ENCODE measurements at regions not wholly inside any gene's neighbourhood (a gene's known extent, or its start where the extent isn't known, plus 50 kb on each side); places are given as distances from the start of the nearest gene placed in this dataset.

GRCh38 chr7:50164559-50165170 lies 71.6 kb upstream of the ZPBP start:
- no peak for DNase-seq

GRCh38 chr7:50160206-50160605 lies 67.2 kb upstream of the ZPBP start:
- no peak for DNase-seq

- DNase-seq = no peak
Measured at GRCh38 chr7:50159154-50159553, 66.1 kb upstream of the ZPBP start.

- DNase-seq = no peak
Measured at GRCh38 chr7:50156706-50157105, 63.7 kb upstream of the ZPBP start.

- no peak for DNase-seq
Measured at GRCh38 chr7:50156163-50156562, 63.1 kb upstream of the ZPBP start.

GRCh38 chr7:50155755-50156154 lies 62.7 kb upstream of the ZPBP start:
- DNase-seq = no peak

- DNase-seq = no peak
Measured at GRCh38 chr7:50153995-50154394, 60.9 kb upstream of the ZPBP start.

- DNase-seq = no peak
Measured at GRCh38 chr7:50153148-50153547, 60.1 kb upstream of the ZPBP start.

GRCh38 chr7:50152486-50152885 lies 59.4 kb upstream of the ZPBP start:
- no peak for DNase-seq

GRCh38 chr7:50151661-50152060 lies 58.6 kb upstream of the ZPBP start:
- DNase-seq = no peak

- no peak for DNase-seq
Measured at GRCh38 chr7:50151001-50151400, 58.0 kb upstream of the ZPBP start.

GRCh38 chr7:50149369-50149768 lies 56.3 kb upstream of the ZPBP start:
- no peak for DNase-seq

- no peak for DNase-seq
Measured at GRCh38 chr7:50147951-50148808, 55.1 kb upstream of the ZPBP start.

GRCh38 chr7:50146692-50147091 lies 53.6 kb upstream of the ZPBP start:
- DNase-seq = peak; percentile 85

GRCh38 chr7:50145801-50146338 lies 52.8 kb upstream of the ZPBP start:
- DNase-seq = no peak

GRCh38 chr7:50145226-50145625 lies 52.2 kb upstream of the ZPBP start:
- DNase-seq = no peak
